Endothelial cell of umbilical vein (primary cell): ENCODE measurements at regions not wholly inside any gene's neighbourhood (a gene's known extent, or its start where the extent isn't known, plus 50 kb on each side); places are given as distances from the start of the nearest gene placed in this dataset.

Experiments
- BruUV-seq: library from RNA; stranded (reverse); fragments of 400-500 nt; replicated peaks from 2 replicates; lab custom pipeline; 2021; lab: Mats Ljungman, UMichigan
- CTCF ChIA-PET: fragments of 300-600, 350-600 bp; sonication (Branson Sonifier 250); formaldehyde crosslinking; loops from one replicate; lab custom pipeline; 2021; ENCODE audit warnings: antibody characterized with exemption, inconsistent platforms; lab: Charles Lee
- POLR2A ChIA-PET: fragments of 300-600, 350-600 bp; sonication (Branson Sonifier 250); formaldehyde crosslinking; loops from one replicate; lab custom pipeline; 2021; ENCODE audit warnings: antibody characterized with exemption, inconsistent platforms; lab: Charles Lee
- DNase-seq: peaks from one replicate; pipeline ENCODE4 v3.0.0-alpha.2; 2011; ENCODE audit warnings: low read depth, low spot score
- FAIRE-seq: peaks from 2 replicates; lab custom pipeline; 2011; peaks lifted over from hg19 to GRCh38; lab: Jason Lieb, UNC
- H2AFZ ChIP-seq: 2 replicates; pipeline ENCODE4 v1.6.0; 2012; ENCODE audit warnings: low read depth, low read length, control low read depth, inconsistent platforms
- H3K27ac ChIP-seq: 2 replicates; pipeline ENCODE4 v1.5.1; 2011; ENCODE audit warnings: low read depth, mild to moderate bottlenecking, control low read depth, low read length, moderate library complexity; ENCODE audit not compliant: insufficient read depth
- H3K27me3 ChIP-seq, 2 experiments: 2 replicates each; pipeline versions ENCODE4 v1.6.0 to v1.6.1; 2011; ENCODE audit warnings: low read length in 2 of 2, mixed read lengths in 1 of 2; ENCODE audit not compliant: control insufficient read depth in 2 of 2, insufficient read depth in 2 of 2
- H3K36me3 ChIP-seq, 2 experiments: 2 replicates in 1 of 2; 3 replicates in 1 of 2; pipeline ENCODE4 v1.5.1; 2011; ENCODE audit warnings: low read length in 2 of 2, mild to moderate bottlenecking in 1 of 2, moderate library complexity in 1 of 2; ENCODE audit not compliant: control insufficient read depth in 2 of 2, insufficient read depth in 2 of 2; ENCODE audit errors: extremely low read depth in 1 of 2
- H3K4me1 ChIP-seq: 3 replicates; pipeline ENCODE4 v1.5.1; 2011; ENCODE audit warnings: mild to moderate bottlenecking, low read length; ENCODE audit not compliant: control insufficient read depth, insufficient read depth; ENCODE audit errors: extremely low read depth
- H3K4me2 ChIP-seq: 2 replicates; pipeline ENCODE4 v1.6.1; 2011; ENCODE audit warnings: low read length, control low read depth, mixed read lengths; ENCODE audit not compliant: insufficient read depth
- H3K4me3 ChIP-seq, 3 experiments: fragments of 200-600 bp in 1 of 3; sonication (generic), shearing (Covaris generic) in 1 of 3; replicated peaks in 1 of 3; 2 replicates each; pipeline ENCODE4 v1.5.1; 2011 to 2016; ENCODE audit warnings: control low read depth in 3 of 3, low read length in 3 of 3, mild to moderate bottlenecking in 2 of 3, inconsistent platforms in 1 of 3, low read depth in 1 of 3, moderate library complexity in 1 of 3; ENCODE audit not compliant: insufficient read depth in 1 of 3
- H3K79me2 ChIP-seq: 2 replicates; pipeline ENCODE4 v1.6.0; 2012; ENCODE audit warnings: low read length, inconsistent platforms; ENCODE audit not compliant: control insufficient read depth, insufficient read depth
- H3K9ac ChIP-seq: replicated peaks from 2 replicates; pipeline ENCODE3; 2011; ENCODE audit warnings: low read length, control low read depth; ENCODE audit not compliant: insufficient read depth; ENCODE audit errors: extremely low read depth
- H3K9me1 ChIP-seq: replicated peaks from 3 replicates; pipeline ENCODE4 v1.6.0; 2011; ENCODE audit warnings: mild to moderate bottlenecking, low read length; ENCODE audit not compliant: control insufficient read depth, insufficient read depth; ENCODE audit errors: extremely low read depth
- H3K9me3 ChIP-seq: replicated peaks from 2 replicates; pipeline ENCODE4 v1.5.1; 2012; ENCODE audit warnings: low read length, inconsistent platforms; ENCODE audit not compliant: control insufficient read depth, insufficient read depth
- H4K20me1 ChIP-seq: replicated peaks from 2 replicates; pipeline ENCODE3; 2011; ENCODE audit warnings: mild to moderate bottlenecking, low read length; ENCODE audit not compliant: control insufficient read depth, insufficient read depth; ENCODE audit errors: extremely low read depth
- EZH2 ChIP-seq: IDR thresholded peaks from 2 replicates; pipeline ENCODE4 v1.6.1; 2012; ENCODE audit warnings: borderline replicate concordance, low read depth, mild to moderate bottlenecking, moderate library complexity, low read length, inconsistent platforms; ENCODE audit not compliant: severe bottlenecking
- FOS ChIP-seq: IDR thresholded peaks from 2 replicates; pipeline ENCODE4 v1.6.1; 2011; ENCODE audit warnings: mild to moderate bottlenecking, low read length, moderate library complexity, borderline replicate concordance; ENCODE audit not compliant: insufficient read depth
- GATA2 ChIP-seq: IDR thresholded peaks from 2 replicates; pipeline ENCODE4 v1.7.0; 2011; ENCODE audit warnings: low read depth, mild to moderate bottlenecking, moderate library complexity, mixed read lengths, low read length; ENCODE audit not compliant: insufficient read length, insufficient read depth
- JUN ChIP-seq: IDR thresholded peaks from 2 replicates; pipeline ENCODE4 v1.6.1; 2011; ENCODE audit warnings: borderline replicate concordance, low read depth; ENCODE audit not compliant: insufficient read length, insufficient read depth
- MYC ChIP-seq: IDR thresholded peaks from one replicate; pipeline ENCODE4 v1.6.1; 2011; ENCODE audit warnings: mild to moderate bottlenecking, low read depth, low read length
- POLR2A ChIP-seq: IDR thresholded peaks from 2 replicates; pipeline ENCODE4 v1.6.1; 2012; ENCODE audit warnings: low read depth, mild to moderate bottlenecking, control low read depth, low read length
- dilution Hi-C: fragments of 300-500 bp; cut with MboI; formaldehyde crosslinking; loops from one replicate; pipeline ENCODE4 v1.15.0; 2019; ENCODE audit warnings: low sequenced_read_pairs; ENCODE audit not compliant: extremely low pct_ligation_motif_present
- intact Hi-C: fragments of 100-400 bp; cut with micrococcal nuclease; formaldehyde crosslinking; loops from one replicate; pipeline ENCODE4 v1.10.0; 2022
- TF ChIP-seq, protein P1 (sequence below), 2 donors: IDR thresholded peaks; 1 replicate in 1 of 2; 2 replicates in 1 of 2; pipeline ENCODE4 v1.5.1; 2011; ENCODE audit warnings: low read length in 2 of 2, mild to moderate bottlenecking in 2 of 2, moderate library complexity in 2 of 2, control low read depth in 1 of 2, inconsistent platforms in 1 of 2, low read depth in 1 of 2; ENCODE audit not compliant: insufficient read depth in 1 of 2; ENCODE audit errors: extremely low read depth in 1 of 2

- intact Hi-C loops, result no loop called here
- dilution Hi-C loops, result no loop called here
- POLR2A ChIA-PET, result no interaction called here
- CTCF ChIA-PET, result no interaction called here
- DNase-seq, result no peak
- H3K79me2 ChIP-seq, result no peaks in the 10 kb centered on the region
- no TSS peak for BruUV-seq
- H3K4me3 ChIP-seq, result no peak overlapping the region
- H2AFZ ChIP-seq, result no peak overlapping the region
- no peaks in the 10 kb centered on the region for H3K9me1 ChIP-seq
- TF ChIP-seq, protein P1, sequence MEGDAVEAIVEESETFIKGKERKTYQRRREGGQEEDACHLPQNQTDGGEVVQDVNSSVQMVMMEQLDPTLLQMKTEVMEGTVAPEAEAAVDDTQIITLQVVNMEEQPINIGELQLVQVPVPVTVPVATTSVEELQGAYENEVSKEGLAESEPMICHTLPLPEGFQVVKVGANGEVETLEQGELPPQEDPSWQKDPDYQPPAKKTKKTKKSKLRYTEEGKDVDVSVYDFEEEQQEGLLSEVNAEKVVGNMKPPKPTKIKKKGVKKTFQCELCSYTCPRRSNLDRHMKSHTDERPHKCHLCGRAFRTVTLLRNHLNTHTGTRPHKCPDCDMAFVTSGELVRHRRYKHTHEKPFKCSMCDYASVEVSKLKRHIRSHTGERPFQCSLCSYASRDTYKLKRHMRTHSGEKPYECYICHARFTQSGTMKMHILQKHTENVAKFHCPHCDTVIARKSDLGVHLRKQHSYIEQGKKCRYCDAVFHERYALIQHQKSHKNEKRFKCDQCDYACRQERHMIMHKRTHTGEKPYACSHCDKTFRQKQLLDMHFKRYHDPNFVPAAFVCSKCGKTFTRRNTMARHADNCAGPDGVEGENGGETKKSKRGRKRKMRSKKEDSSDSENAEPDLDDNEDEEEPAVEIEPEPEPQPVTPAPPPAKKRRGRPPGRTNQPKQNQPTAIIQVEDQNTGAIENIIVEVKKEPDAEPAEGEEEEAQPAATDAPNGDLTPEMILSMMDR (IDR thresholded peaks at IDR 0.05; ENCODE audit: extremely low read depth in 1 of 2, insufficient read depth in 1 of 2, low read depth in 1 of 2, low read length in 2 of 2), result no peak
- no peak for TF ChIP-seq JUN
- no peak for TF ChIP-seq MYC
- H3K27me3 ChIP-seq, result no peaks in the 10 kb centered on the region
- no peaks in the 10 kb centered on the region for H4K20me1 ChIP-seq
- no peak overlapping the region for H3K9ac ChIP-seq
- no peaks in the 10 kb centered on the region for H3K4me1 ChIP-seq
- no peaks in the 10 kb centered on the region for H3K9me3 ChIP-seq
- FAIRE-seq, result no peak
- H3K27ac ChIP-seq, result no peak overlapping the region
- H3K4me2 ChIP-seq, result no peak overlapping the region
- H3K36me3 ChIP-seq, result no peaks in the 10 kb centered on the region
Observed at GRCh38 chrX:78496483-78496882, 162.6 kb downstream of the RTL3 start.

DNA sequence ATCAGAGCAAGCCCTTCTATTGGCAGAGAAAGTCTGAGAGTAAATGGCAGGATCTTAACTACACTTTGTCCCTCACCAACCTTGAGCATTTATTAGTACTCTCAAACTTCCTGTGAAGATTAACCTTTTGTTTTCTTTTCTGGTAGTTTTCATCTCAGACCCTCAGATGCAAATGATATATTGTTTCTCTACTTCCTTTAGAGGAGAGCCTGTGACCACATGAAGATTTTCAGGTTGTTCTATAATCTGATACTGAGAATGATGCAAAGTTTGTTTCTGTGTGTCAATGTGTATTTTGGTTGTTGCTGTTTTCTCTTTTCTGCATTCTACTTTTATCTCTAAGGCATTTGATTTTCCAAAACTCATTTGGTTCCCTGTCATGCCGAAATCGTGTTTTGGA lies 165.8 kb upstream of the CYSLTR1 start:
- no TSS peak for BruUV-seq
- POLR2A ChIA-PET, result no interaction called here
- Histone ChIP-seq H3K4me3 (no peak overlapping the region), H3K4me2 (no peak overlapping the region), H3K27me3 (no peaks in the 10 kb centered on the region), H3K36me3 (no peaks in the 10 kb centered on the region), H3K79me2 (no peaks in the 10 kb centered on the region), H3K9ac (no peak overlapping the region), H2AFZ (no peak overlapping the region), H3K4me1 (no peaks in the 10 kb centered on the region), H3K9me1 (no peaks in the 10 kb centered on the region), H3K27ac (no peak overlapping the region), H3K9me3 (no peaks in the 10 kb centered on the region), H4K20me1 (no peaks in the 10 kb centered on the region)
- CTCF ChIA-PET, result no interaction called here
- TF ChIP-seq EZH2 (no peak), GATA2 (no peak), MYC (no peak), FOS (no peak), POLR2A (no peak)
- intact Hi-C loops (no loop called here), dilution Hi-C loops (no loop called here)
- no peak for FAIRE-seq
- no peak for DNase-seq
